ENCODE measurements at regions not wholly inside any gene's neighbourhood (a gene's known extent, or its start where the extent isn't known, plus 50 kb on each side); places are given as distances from the start of the nearest gene placed in this dataset.

- TF ChIP-seq CTCF (IDR thresholded peaks at IDR 0.05) (no peak), POLR2A (IDR thresholded peaks at IDR 0.05) (no peak), POLR2AphosphoS5 (IDR thresholded peaks at IDR 0.05) (no peak), EP300 (IDR thresholded peaks at IDR 0.05) (no peak)
Observed at GRCh38 chr16:47946092-47946491, 209.7 kb downstream of the ABCC12 start.
